RWPE2 (cell line): ENCODE measurements at regions not wholly inside any gene's neighbourhood (a gene's known extent, or its start where the extent isn't known, plus 50 kb on each side); places are given as distances from the start of the nearest gene placed in this dataset.

ENCODE experiments used
- ATAC-seq: fragments of 200-7000 bp; cut with Tn5 transposase; 3 replicates; pipeline ENCODE4 v1.9.1; 2021; ENCODE audit warnings: low read depth
- DNase-seq: peaks from one replicate; pipeline ENCODE4 v3.0.0-alpha.2; 2020; ENCODE audit warnings: low spot score
- H3K27ac ChIP-seq: fragments of 450-650 bp; 2 replicates; pipeline ENCODE4 v1.5.1; 2017; ENCODE audit warnings: mild to moderate bottlenecking; ENCODE audit not compliant: poor library complexity, severe bottlenecking
- H3K27me3 ChIP-seq: fragments of 250-450 bp; sonication (Bioruptor Pico); 2 replicates; pipeline ENCODE4 v1.5.1; 2021; ENCODE audit warnings: mild to moderate bottlenecking, moderate library complexity; ENCODE audit not compliant: insufficient read depth, poor library complexity, severe bottlenecking
- H3K36me3 ChIP-seq: fragments of 250-450 bp; sonication (Bioruptor Pico); 2 replicates; pipeline ENCODE4 v1.5.1; 2020; ENCODE audit warnings: low read depth, mild to moderate bottlenecking, moderate library complexity
- H3K4me1 ChIP-seq: fragments of 250-450 bp; sonication (Bioruptor Pico); 2 replicates; pipeline ENCODE4 v1.5.1; 2021; ENCODE audit warnings: mild to moderate bottlenecking, moderate library complexity; ENCODE audit not compliant: insufficient read depth, poor library complexity, severe bottlenecking
- H3K4me3 ChIP-seq: fragments of 250-450 bp; sonication (Bioruptor Pico); 2 replicates; pipeline ENCODE4 v1.5.1; 2021; ENCODE audit warnings: mild to moderate bottlenecking, moderate library complexity; ENCODE audit not compliant: severe bottlenecking
- H3K9me3 ChIP-seq: fragments of 250-450 bp; sonication (Bioruptor Pico); 2 replicates; pipeline ENCODE4 v1.5.1; 2021; ENCODE audit warnings: mild to moderate bottlenecking, moderate library complexity; ENCODE audit not compliant: severe bottlenecking
- CTCF ChIP-seq: fragments of 450-650 bp; IDR thresholded peaks from one replicate; pipeline ENCODE4 v1.5.1; 2017; ENCODE audit warnings: mild to moderate bottlenecking, moderate library complexity; ENCODE audit not compliant: poor library complexity, severe bottlenecking

GRCh38 chr1:115908565-115909274, 67.6 kb upstream of the SLC22A15 start:
- Histone ChIP-seq H3K36me3 (no peaks in the 10 kb centered on the region), H3K27me3 (no peaks in the 10 kb centered on the region), H3K4me3 (no peak overlapping the region), H3K27ac (no peak overlapping the region), H3K9me3 (no peaks in the 10 kb centered on the region), H3K4me1 (no peaks in the 10 kb centered on the region)
- DNase-seq (no peak), ATAC-seq (no peak)
- no peak for TF ChIP-seq CTCF

- no peaks in the 10 kb centered on the region for H3K36me3 ChIP-seq
- ATAC-seq, result no peak
- H3K27me3 ChIP-seq, result no peaks in the 10 kb centered on the region
- no peaks in the 10 kb centered on the region for H3K4me1 ChIP-seq
- no peak for DNase-seq
- no peak overlapping the region for H3K4me3 ChIP-seq
- H3K9me3 ChIP-seq, result no peaks in the 10 kb centered on the region
- TF ChIP-seq CTCF, result no peak
- no peak overlapping the region for H3K27ac ChIP-seq
These were observed 66.1 kb upstream of the SLC22A15 start for GRCh38 chr1:115910231-115910630.

- no peaks in the 10 kb centered on the region for H3K9me3 ChIP-seq
- TF ChIP-seq CTCF, result no peak
- H3K4me3 ChIP-seq, result no peak overlapping the region
- no peaks in the 10 kb centered on the region for H3K27me3 ChIP-seq
- H3K36me3 ChIP-seq, result no peaks in the 10 kb centered on the region
- no peak overlapping the region for H3K27ac ChIP-seq
- no peak for DNase-seq
- ATAC-seq, result no peak
- no peaks in the 10 kb centered on the region for H3K4me1 ChIP-seq
These were observed 65.0 kb upstream of the SLC22A15 start for GRCh38 chr1:115911294-115911693.

- TF ChIP-seq CTCF, result no peak
- no peaks in the 10 kb centered on the region for H3K36me3 ChIP-seq
- ATAC-seq, result no peak
- H3K9me3 ChIP-seq, result no peaks in the 10 kb centered on the region
- no peaks in the 10 kb centered on the region for H3K4me1 ChIP-seq
- no peak for DNase-seq
- no peak overlapping the region for H3K4me3 ChIP-seq
- no peak overlapping the region for H3K27ac ChIP-seq
- no peaks in the 10 kb centered on the region for H3K27me3 ChIP-seq
These were observed 64.2 kb upstream of the SLC22A15 start for GRCh38 chr1:115912116-115912515.

GRCh38 chr1:115922801-115923200, 53.5 kb upstream of the SLC22A15 start:
- DNase-seq, result no peak
- Histone ChIP-seq H3K27ac (no peak overlapping the region), H3K4me3 (no peak overlapping the region), H3K27me3 (no peaks in the 10 kb centered on the region), H3K36me3 (no peaks in the 10 kb centered on the region), H3K4me1 (peaks cover 13% of the 10 kb centered on the region), H3K9me3 (no peaks in the 10 kb centered on the region)
- ATAC-seq, result no peak
- TF ChIP-seq CTCF, result no peak
